HG02981 (cell line): ENCODE measurements at regions not wholly inside any gene's neighbourhood (a gene's known extent, or its start where the extent isn't known, plus 50 kb on each side); places are given as distances from the start of the nearest gene placed in this dataset.
"Not testable (repeated sequence)": the region's sequence is repeated elsewhere in the genome, so short reads cannot be mapped to it uniquely, and the experiment has no call there.

Experiments
- ATAC-seq: cut with Tn5 transposase; IDR thresholded peaks from one replicate; pipeline ENCODE4 v1.9.1; 2021; ENCODE audit warnings: mild to moderate bottlenecking, moderate library complexity; ENCODE audit not compliant: unreplicated experiment

DNA sequence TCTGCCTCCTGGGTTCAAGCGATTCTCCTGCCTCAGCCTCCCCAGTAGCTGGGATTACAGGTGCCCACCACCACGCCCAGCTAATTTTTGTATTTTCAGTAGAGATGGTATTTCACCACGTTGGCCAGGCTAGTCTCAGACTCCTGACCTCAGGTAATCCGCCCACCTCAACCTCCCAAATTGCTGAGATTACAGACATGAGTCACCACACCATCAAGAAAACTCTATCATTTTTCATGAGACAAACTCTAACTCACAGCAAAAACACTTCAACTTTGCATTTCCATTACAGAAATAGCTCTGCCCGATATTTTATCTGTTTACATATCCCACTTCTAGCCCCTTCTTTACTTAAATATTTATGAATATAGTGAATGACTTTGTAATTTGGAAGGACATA, 561.1 kb downstream of the TMX3 start:
- not testable (repeated sequence) for ATAC-seq

DNA sequence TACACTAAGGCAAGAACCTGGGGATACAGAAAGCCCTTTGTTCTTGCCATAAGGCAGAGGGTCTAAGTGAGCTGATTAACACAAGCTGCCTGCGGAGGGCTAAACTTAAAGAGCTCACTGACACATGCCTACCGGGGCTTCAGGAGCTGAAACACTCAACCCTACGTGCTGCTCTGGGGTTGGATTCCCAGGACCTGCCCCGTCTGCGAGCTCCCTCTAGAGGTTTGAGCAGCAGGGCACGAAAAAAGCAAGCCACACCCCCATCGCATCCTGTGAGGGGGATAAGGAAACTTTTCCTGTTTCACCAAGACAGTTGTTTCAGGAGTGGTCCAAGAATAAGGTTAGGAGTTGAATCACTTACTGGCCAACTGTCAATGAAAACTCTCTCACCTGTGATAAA, 562.1 kb downstream of the TMX3 start:
- ATAC-seq, result no peak

DNA sequence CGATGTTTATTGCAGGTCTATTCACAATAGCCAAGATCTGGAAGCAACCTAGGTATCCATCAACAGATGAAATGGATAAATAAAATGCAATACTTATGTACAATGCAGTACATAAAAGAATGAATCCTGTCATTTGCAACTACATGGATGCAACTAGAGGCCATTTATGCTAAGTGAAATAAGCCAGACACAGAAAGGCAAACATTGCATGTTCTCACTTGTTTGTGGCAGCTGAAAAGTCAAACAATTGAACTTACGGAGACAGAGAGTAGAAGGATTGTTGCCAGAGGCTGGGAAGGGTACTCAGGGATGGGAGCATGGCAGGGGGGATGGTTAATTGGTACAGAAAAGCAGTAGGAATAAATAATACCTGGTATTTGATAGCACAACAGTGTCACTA, 563.9 kb downstream of the TMX3 start:
- ATAC-seq, result no peak

DNA sequence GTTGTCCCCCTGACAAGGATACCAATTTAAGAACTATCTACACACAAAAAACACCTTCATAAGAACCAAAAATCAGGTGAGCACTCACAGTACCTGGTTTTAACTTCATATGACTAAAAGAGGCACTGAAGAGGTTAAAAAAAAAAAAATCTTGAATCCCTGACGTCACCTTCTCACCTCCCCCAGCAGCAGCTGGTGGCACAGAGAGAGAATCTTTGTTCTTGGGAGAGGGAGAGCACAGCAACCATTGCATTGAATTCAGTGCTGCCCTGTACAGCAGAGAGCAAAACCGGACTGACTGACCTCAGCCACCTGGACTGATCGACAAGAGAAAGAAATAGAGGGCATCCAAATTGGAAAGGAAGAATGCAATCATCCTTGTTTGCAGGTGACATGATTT, 566.0 kb downstream of the TMX3 start:
- ATAC-seq, result no peak

DNA sequence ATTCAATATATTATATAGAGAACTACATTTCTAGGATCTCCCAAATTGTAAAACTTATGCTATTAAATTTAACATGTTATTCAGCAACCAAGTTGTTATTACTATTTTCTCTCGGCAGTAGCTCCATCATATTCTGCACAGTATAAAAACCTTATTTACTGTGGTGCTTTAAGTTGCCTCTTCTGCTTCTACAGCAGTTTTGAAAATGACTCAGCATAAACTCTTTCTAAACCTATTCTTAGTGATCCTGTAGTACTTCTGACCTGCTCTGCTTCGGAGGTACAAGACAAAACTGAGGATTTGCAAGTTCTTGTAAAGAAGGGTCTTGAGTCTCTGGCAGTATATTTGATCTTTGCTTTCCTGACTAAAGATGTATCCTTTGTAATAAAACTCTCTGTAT, 567.2 kb downstream of the TMX3 start:
- ATAC-seq, result no peak

DNA sequence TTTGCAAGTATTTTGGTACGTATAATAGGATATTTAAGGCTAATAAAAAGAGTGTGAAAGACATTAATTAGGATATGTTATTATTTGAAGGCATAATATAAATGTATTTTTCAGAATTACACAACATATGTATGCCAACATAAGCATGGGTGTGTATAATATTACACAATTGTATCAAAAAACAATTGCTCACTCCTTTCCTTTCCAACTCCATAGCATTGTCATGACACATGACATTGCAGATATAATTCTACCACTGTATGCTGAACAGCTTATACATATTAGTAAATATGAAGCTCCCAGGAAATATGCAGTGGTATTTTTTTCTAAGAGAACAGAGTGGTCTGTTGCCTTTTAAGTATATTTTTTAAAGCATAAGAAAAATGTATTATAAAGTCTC, 593.1 kb downstream of the TMX3 start:
- no peak for ATAC-seq

DNA sequence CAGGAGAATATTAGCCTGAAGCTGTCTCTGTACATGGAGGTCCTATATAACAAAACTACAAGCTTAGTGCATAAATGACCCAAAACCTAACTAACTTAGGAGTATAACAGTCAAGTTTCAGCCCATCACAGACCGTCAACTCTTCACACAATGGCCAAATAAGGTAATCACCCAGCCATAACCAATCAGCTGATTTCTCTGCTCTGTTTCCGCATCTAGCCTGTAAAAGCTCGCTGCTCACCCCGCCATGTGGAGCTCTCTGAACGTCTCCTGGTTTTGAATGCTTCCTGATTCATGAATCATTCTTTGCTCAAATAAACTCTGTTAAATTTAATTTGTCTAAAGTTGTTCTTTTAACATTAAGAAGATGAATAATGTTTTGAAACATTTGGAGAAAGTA, 593.6 kb downstream of the TMX3 start:
- ATAC-seq, result no peak

DNA sequence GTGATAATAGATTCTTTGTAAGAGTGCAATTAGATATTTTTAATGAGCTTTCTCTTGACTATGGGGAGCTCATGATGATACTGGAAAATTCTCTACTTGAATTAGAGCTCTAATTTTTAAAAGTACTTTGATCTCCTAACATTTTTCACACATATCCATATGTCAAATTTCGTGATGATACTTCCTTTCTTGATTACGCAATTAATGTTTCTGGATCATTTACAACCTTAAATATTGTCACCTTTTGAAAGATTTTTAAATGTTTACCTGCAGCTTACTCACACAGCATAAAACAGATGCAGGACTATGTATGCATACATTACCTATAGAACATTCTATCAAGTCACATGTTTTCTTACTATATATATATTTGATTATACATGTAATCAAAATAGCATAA, 598.5 kb upstream of the DSEL start:
- no peak for ATAC-seq

DNA sequence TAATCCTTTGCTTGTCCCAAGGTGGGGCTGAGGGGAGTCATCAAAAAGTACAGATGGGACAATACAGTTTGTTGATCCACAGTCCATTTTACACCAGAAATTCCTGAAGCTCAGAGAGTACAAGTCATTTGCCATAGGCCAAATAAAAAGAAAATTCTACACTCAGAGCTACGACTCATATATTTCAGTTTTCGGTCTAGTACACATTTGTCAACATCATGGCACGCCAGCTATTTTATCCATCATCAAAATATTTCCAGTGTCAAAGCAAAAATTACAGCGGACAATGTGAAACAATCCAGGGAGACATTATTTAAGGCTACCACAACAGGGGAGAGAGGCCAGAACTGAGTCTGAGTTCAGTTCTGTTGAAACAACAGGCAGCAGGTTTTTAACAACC, 587.5 kb upstream of the DSEL start:
- no peak for ATAC-seq

DNA sequence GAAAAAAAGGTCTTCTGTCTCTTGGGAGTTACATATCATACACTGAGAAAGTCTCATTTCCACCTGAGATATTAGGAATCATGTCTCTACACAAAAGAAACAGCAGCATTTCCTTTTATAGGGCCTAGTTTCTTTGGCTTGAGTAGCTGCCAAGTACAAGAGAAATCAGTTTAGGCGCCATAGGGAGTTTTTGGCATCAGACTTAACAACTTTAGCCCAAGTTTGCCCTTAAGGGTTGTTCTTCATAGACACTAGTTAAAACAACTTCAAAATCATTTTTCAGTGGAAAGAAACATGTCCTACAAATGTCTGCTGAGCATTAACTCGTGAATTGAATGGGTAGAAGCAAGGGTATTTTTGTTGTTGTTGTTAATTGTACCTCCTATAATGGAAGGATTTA, 587.0 kb upstream of the DSEL start:
- no peak for ATAC-seq

DNA sequence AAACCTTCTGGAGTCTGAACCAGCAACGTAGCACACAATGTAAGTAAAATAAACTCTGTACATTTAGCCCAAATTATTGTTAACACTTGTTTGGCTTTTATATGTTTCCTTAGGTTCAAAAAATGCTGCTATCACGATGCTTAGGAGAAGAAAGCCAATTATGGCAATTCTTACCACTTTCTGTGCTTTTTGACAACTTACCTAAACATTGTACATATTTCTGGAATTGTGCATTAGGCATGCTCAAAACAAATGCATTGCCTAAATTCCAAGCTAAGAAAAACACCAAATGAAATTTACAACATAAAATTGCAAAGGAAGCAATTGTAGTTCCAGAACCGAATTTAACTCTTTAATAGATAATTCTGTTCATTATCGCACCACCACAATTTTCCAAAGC, 585.6 kb upstream of the DSEL start:
- no peak for ATAC-seq

DNA sequence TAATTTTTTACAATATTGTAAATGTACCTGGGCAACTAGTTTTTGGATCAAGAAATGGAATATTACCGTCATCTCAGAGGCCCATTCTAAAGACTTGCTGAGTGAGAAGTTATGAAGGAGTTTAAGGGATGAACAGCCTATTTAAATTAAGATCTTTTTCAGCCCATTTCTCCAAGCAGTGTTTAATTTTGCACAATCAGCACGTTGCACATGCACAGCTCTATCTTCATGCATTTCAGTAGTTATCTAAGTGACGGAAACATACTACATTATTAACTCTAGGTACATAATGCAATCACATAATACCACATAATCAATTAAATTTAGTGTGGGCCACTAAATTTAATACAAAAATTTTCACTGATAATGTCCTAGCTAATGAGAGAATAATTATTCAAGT, 582.1 kb upstream of the DSEL start:
- ATAC-seq, result no peak

DNA sequence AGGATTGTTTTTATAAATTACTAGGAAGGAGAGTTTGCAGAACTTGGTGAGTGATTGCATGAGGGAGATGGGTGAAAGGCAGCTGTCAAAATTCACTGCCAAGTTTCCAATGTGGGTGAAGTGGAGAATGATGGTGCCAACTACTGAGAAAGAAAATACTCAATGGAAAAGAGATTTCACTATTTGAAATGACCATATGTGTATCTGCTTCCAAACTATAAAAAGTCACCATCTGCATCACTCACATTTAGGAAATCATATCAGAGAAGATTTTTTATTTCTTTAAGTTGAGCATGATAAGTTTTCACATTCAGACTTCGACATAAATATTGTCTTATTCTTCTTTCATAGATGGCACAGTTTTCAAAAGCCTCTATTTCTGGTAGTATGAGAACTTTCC, 570.0 kb upstream of the DSEL start:
- ATAC-seq, result no peak

DNA sequence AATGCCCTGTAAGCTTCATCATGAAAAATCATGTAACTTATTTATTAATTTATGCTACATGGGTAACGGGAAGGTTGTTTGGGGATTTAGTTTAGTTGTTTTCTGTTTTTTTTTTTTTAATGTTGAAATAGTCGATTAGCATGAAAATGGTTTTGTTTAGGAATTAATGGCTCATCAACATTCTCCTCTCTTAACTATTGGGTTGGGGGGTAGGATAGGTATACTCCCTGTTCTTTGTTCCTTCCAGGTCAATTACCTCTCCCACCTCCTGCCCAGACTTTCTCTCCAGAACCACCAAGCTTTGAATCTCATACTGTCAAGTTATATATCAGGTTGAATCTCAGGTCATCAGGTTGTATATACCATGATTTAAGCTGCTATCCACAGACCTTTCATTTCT, 568.7 kb upstream of the DSEL start:
- no peak for ATAC-seq

DNA sequence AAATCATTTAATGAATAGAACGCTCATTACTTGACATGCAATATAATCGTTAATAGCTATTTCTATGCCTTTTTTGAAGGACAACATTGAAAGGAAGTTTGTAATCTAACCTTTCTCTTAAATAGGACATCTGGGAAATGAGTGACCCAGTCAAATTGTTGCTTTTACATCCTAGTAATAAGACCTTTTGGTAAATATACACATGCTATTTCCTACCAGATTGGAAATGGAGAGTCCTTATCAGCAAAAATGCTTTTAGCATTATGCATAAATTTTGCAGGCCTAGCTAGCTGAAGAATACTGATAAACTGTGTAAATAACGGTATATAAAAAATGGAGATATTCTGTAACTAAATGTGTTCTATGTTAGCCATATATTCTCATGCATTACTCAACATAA, 567.3 kb upstream of the DSEL start:
- ATAC-seq, result no peak

DNA sequence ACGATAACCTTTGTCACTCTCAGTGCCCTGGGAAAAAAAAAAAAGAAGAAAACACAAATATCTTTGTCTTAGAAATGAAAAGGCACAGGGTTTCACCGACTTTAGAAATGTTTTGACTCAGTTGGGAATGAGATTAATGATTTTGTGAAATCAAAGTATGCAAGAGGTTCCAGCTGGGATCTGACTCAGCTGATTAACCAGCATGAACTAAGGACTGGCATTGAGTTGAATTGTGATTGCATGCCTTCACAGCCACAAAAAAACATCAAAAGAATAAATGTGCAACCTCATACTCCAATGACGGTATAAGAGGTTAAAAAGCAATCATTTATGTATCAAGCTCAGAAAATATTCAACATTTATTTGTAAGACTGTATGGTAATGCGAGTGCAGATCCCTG, 566.6 kb upstream of the DSEL start:
- no peak for ATAC-seq

DNA sequence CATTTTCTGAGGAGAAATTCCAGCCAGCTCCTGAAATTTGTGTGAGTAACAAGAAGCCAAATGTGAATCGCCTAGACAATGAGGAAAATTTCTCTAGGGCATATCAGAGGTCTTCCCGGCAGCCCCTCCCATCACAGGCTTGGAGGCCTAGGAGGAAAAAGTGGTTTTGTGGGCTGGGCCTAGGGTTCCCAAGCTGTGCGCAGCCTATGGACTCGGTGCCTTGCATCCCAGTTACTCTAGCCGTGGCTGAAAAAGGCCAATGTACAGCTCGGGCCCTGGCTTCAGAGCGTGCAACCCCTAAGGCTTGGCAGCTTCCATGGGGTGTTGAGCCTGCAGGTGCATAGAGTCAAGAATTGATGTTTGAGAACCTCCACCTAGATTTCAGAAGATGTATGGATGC, 556.2 kb upstream of the DSEL start:
- ATAC-seq, result no peak

DNA sequence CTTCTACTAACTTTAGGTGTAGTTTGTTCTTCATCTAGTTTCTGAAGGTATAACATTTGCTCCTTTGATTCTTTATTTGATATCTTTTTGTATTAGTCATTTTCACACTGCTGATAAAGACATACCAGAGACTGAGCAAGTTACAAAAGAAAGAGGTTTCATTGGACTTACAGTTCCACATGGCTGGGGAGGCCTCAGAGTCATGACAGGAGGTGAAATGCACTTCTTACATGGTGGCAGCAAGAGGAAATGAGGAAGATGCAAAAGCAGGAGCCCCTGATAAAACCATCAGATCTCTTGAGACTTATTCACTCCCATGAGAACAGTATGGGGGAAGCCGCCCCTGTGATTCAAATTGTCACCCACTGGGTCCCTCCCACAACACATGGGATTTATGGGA, 544.4 kb upstream of the DSEL start:
- ATAC-seq, result no peak

DNA sequence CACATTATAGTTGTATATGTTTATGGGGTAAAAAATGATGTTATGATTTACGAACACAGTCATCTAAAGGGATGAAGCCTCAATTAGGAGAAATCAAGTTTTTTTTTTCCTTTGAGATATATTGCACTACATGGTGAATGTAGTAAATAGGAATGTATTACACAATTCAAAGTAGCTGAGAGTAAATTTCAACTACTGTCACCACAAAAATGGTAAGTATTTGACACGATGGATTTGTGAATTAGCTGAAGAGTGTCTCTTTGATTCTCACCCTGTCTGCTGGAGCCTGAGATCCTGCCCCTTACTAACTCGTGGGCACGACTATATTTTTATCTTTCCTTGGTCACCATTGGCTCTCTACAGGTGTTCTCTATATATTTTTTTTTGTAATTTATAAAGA, 540.4 kb upstream of the DSEL start:
- no peak for ATAC-seq

DNA sequence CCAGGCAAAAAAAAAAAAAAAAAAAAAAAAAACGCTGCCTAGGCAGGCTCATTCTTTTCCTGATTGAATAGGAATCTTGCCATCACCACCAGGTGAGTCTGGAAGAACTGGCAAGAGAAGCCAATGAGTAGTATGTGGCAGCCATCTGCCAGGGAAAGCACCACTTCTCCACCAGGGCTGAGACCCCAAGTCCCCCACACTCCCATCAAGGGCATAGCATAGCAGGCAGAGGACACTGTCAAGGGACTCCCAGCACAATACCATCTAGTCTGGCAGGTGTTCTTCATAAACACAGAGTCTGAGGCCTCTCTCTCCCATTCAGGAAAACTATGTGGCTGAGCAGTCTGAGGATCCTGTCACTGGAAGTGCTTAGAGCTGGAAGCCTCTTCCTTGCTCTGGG, 538.1 kb upstream of the DSEL start:
- no peak for ATAC-seq

DNA sequence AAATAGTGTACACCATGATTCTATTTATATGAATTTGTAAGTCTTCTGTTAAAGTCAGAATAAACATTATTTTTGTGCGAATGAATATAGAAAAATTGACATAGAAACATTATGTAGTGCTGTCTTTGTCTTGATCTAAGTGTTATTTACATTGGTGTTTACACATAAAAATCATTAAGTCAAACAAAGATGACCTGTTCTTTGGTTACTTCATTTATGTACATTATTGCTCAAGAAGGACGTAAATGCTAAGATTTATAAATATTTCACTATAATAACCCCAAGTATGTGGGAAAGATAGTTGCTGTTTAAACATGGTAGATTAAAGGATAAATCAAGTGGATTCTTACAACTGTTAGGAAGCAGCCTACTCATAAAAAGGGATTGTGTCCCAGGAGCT, 536.8 kb upstream of the DSEL start:
- no peak for ATAC-seq

DNA sequence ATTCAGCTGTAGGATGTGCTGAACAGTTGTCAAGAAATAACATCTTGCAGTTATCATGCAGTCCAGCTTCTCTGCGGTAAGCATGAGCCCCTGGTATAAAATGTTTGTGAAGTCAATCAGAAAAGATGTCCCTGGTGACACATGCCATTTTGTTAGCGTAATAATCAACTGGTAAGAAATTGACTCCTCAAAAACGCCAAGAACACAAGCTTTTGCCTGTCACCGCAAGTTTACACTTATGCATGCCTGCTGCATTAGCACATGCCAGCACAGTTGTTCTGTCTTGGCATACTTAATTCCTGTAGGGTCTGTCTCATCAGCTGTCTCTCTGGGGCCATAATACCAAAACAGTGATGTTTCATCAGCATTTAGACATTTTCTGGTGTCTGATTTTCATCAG, 524.8 kb upstream of the DSEL start:
- no peak for ATAC-seq

DNA sequence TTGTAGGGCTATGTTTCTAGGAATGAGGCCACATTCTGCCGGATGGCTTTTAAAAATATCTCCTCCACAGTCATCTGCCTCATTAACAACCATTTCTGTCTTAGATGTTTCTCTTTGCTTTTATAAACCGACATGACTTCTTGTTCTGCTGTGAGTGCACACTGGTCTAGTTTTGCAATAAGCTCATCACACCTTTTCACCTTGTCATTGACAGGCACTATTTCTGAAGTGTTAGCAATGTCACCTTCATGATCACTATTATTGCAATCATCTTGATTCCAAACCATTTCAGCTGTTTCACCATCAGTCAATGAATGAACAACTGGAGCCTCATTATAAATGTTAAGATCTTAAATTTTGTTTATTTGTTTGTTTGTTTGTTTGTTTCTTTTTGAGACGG, 523.7 kb upstream of the DSEL start:
- ATAC-seq, result no peak
